Non-pigmented ciliary epithelial cell (primary cell): ENCODE measurements at regions not wholly inside any gene's neighbourhood (a gene's known extent, or its start where the extent isn't known, plus 50 kb on each side); places are given as distances from the start of the nearest gene placed in this dataset.
"Not testable (repeated sequence)": the region's sequence is repeated elsewhere in the genome, so short reads cannot be mapped to it uniquely, and the experiment has no call there.

Source experiments
- DNase-seq: peaks from one replicate; pipeline ENCODE4 v3.0.0-alpha.2; 2010; ENCODE audit warnings: low read depth

- no peak for DNase-seq
These were observed 211.4 kb downstream of the DEPDC1B start for GRCh38 chr5:60488466-60489130.

- no peak for DNase-seq
These were observed 212.0 kb downstream of the DEPDC1B start for GRCh38 chr5:60487885-60488442.

- DNase-seq, result no peak
These were observed 212.5 kb downstream of the DEPDC1B start for GRCh38 chr5:60487476-60487875.

- no peak for DNase-seq
These were observed 214.6 kb downstream of the DEPDC1B start for GRCh38 chr5:60485361-60485760.

GRCh38 chr5:60483050-60483449 is 216.9 kb downstream of the DEPDC1B start:
- no peak for DNase-seq

- no peak for DNase-seq
These were observed 217.7 kb downstream of the DEPDC1B start for GRCh38 chr5:60482301-60482700.

GRCh38 chr5:60479542-60479941 is 220.4 kb downstream of the DEPDC1B start:
- DNase-seq, result no peak

GRCh38 chr5:60477849-60478248 is 222.1 kb downstream of the DEPDC1B start:
- no peak for DNase-seq

GRCh38 chr5:60473654-60474053 is 226.3 kb downstream of the DEPDC1B start:
- DNase-seq, result no peak

- DNase-seq, result not testable (repeated sequence)
These were observed 226.9 kb downstream of the DEPDC1B start for GRCh38 chr5:60473027-60473426.

- no peak for DNase-seq
These were observed 229.1 kb downstream of the DEPDC1B start for GRCh38 chr5:60470881-60471280.

GRCh38 chr5:60469286-60469685 is 230.7 kb downstream of the DEPDC1B start:
- DNase-seq, result no peak

- DNase-seq, result peak; percentile 19
These were observed 236.6 kb downstream of the DEPDC1B start for GRCh38 chr5:60463179-60463868.

GRCh38 chr5:60458666-60459065 is 241.3 kb downstream of the DEPDC1B start:
- DNase-seq, result no peak

- no peak for DNase-seq
These were observed 242.7 kb downstream of the DEPDC1B start for GRCh38 chr5:60457233-60457632.

GRCh38 chr5:60455589-60455988 is 244.4 kb downstream of the DEPDC1B start:
- no peak for DNase-seq

- DNase-seq, result not testable (repeated sequence)
These were observed 245.7 kb downstream of the DEPDC1B start for GRCh38 chr5:60454277-60454676.

GRCh38 chr5:60453186-60453976 is 246.6 kb downstream of the DEPDC1B start:
- no peak for DNase-seq

GRCh38 chr5:60448600-60448999 is 251.4 kb downstream of the DEPDC1B start:
- no peak for DNase-seq

- DNase-seq, result no peak
These were observed 252.5 kb downstream of the DEPDC1B start for GRCh38 chr5:60447488-60447920.

GRCh38 chr5:60446917-60447316 is 253.0 kb downstream of the DEPDC1B start:
- no peak for DNase-seq

- DNase-seq, result no peak
These were observed 254.0 kb downstream of the DEPDC1B start for GRCh38 chr5:60445921-60446320.

GRCh38 chr5:60445427-60445826 is 254.5 kb downstream of the DEPDC1B start:
- DNase-seq, result no peak
